ENCODE measurements at regions not wholly inside any gene's neighbourhood (a gene's known extent, or its start where the extent isn't known, plus 50 kb on each side); places are given as distances from the start of the nearest gene placed in this dataset.

DNA sequence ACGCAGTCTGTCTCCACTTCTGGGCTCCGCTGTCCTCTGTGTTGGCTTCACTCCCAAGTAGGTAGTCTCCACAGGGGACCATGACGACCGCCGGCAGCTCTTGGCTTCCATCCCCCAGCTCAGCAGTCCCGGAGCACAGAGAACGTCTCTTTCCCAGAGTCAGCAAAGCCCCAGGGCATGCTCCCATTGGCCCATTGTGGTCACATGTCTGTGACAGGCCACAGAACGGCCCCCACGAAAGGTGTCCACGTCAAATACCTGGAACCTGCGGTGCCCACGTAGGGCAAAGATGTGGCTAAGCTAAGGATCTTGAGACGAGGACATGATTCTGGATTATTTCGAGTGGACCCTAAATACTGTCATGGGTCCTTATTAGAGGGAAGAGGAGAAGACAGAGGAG is 438.4 kb upstream of the SULF2 start:
- DNase-seq (ENCODE audit: low read depth in 1 of 2, low spot score in 1 of 2) = no peak
- Histone ChIP-seq H3K27ac (no peak overlapping the region), H3K36me3 (no peaks in the 10 kb centered on the region), H3K4me1 (ENCODE audit: low read depth) (no peaks in the 10 kb centered on the region), H3K27me3 (no peaks in the 10 kb centered on the region), H3K4me3 (no peak overlapping the region), H3K9me3 (ENCODE audit: low read depth) (no peaks in the 10 kb centered on the region)
- TF ChIP-seq, protein P1, sequence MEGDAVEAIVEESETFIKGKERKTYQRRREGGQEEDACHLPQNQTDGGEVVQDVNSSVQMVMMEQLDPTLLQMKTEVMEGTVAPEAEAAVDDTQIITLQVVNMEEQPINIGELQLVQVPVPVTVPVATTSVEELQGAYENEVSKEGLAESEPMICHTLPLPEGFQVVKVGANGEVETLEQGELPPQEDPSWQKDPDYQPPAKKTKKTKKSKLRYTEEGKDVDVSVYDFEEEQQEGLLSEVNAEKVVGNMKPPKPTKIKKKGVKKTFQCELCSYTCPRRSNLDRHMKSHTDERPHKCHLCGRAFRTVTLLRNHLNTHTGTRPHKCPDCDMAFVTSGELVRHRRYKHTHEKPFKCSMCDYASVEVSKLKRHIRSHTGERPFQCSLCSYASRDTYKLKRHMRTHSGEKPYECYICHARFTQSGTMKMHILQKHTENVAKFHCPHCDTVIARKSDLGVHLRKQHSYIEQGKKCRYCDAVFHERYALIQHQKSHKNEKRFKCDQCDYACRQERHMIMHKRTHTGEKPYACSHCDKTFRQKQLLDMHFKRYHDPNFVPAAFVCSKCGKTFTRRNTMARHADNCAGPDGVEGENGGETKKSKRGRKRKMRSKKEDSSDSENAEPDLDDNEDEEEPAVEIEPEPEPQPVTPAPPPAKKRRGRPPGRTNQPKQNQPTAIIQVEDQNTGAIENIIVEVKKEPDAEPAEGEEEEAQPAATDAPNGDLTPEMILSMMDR (IDR thresholded peaks at IDR 0.05; ENCODE audit: low read depth, low read length) = no peak

DNA sequence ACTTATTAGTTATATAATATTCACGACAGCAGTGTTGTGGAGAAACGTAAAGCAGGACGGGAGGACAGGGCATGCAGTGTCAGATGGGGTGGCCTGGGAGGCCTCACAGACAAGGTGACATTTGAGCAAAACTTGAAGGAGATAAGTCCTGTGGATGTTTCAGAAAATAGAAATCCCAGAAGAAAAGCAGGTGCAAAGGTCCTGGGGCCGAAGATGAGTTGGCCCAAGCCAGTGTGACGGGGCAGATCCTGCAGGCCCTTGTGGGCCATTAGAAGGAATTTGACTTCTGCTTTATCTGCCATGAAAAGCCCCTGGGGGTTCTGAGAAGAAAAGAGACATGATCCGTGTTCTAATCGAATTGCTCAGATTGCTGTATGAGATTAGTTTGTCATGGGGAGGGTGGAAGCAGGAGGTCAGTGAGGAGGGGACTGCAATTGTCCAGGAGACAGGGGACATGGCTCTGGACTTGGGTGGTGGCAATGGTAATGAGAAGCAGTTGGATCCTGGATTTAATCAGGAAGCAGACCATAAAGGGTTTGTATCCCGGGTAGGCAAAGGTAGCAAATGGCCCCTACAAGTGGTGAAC is 437.4 kb upstream of the SULF2 start:
- no peak for DNase-seq (ENCODE audit: low read depth in 1 of 2, low spot score in 1 of 2)
- no peak overlapping the region for H3K27ac ChIP-seq
- H3K4me1 ChIP-seq (ENCODE audit: low read depth) = no peaks in the 10 kb centered on the region
- no peaks in the 10 kb centered on the region for H3K36me3 ChIP-seq
- H3K4me3 ChIP-seq = no peak overlapping the region
- H3K27me3 ChIP-seq = no peaks in the 10 kb centered on the region
- no peaks in the 10 kb centered on the region for H3K9me3 ChIP-seq (ENCODE audit: low read depth)
- TF ChIP-seq, protein P1 (IDR thresholded peaks at IDR 0.05; ENCODE audit: low read depth, low read length) = no peak

DNA sequence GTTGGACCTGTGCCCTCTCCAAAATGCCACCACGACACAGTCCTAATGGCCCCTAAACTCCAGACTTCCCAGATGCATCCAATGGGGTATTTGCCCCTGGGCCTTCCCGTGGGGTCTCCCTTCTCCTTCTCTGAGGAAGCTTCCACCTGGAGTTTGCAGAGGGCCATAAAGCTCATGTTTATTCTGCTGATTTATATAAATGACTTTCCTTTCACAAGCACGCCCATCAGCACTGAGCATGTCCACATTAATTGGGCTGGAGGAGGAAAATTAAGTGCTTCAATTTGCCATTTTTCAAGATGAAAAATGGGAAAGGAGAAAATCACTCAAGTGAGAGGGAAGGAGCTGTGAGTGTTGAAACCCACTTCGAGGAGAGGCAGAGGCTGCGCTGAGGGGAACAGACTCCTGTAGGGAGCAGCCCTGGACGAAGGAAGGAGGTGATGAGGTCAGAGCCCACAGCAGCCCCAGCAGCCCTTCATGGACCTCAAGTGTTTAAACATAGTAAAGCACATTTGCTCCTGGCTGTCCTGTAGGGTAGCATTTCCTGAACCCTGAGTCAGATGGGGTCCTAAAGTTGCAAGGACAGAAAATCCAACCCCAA is 434.9 kb upstream of the SULF2 start:
- no peak overlapping the region for H3K27ac ChIP-seq
- TF ChIP-seq, protein P1 (IDR thresholded peaks at IDR 0.05; ENCODE audit: low read depth, low read length) = no peak
- no peak for DNase-seq (ENCODE audit: low read depth in 1 of 2, low spot score in 1 of 2)
- no peaks in the 10 kb centered on the region for H3K27me3 ChIP-seq
- H3K9me3 ChIP-seq (ENCODE audit: low read depth) = no peaks in the 10 kb centered on the region
- H3K4me1 ChIP-seq (ENCODE audit: low read depth) = no peaks in the 10 kb centered on the region
- H3K4me3 ChIP-seq = no peak overlapping the region
- H3K36me3 ChIP-seq = no peaks in the 10 kb centered on the region

- Histone ChIP-seq H3K27ac (no peak overlapping the region), H3K4me3 (no peak overlapping the region), H3K36me3 (no peaks in the 10 kb centered on the region), H3K4me1 (ENCODE audit: low read depth) (no peaks in the 10 kb centered on the region), H3K27me3 (no peaks in the 10 kb centered on the region), H3K9me3 (ENCODE audit: low read depth) (no peaks in the 10 kb centered on the region)
- DNase-seq (ENCODE audit: low read depth in 1 of 2, low spot score in 1 of 2) = no peak
- TF ChIP-seq, protein P1 (IDR thresholded peaks at IDR 0.05; ENCODE audit: low read depth, low read length) = no peak
Measured at GRCh38 chr20:48219306-48219705, 434.0 kb upstream of the SULF2 start.

DNA sequence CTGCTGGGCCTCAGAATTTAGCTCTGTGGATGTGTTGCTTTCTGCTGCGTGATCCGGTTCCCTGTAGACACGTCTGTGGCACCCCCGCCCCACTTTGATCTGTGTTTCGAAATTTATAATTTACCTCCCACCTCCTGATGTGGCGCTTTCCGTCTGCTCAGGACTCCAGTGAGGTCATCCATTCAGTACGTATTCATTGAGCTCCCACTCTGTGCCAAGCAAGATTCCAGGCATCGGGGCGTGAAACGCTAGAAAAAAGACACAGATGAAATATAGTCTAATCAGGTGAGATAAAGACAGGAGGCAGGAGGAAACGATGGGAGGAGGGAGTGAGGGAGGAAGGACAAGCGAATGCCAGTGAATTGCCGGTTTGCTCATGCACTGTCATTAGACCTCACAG is 431.9 kb upstream of the SULF2 start:
- Histone ChIP-seq H3K27me3 (no peaks in the 10 kb centered on the region), H3K9me3 (ENCODE audit: low read depth) (no peaks in the 10 kb centered on the region), H3K4me1 (ENCODE audit: low read depth) (no peaks in the 10 kb centered on the region), H3K27ac (no peak overlapping the region), H3K4me3 (no peak overlapping the region), H3K36me3 (no peaks in the 10 kb centered on the region)
- TF ChIP-seq, protein P1 (IDR thresholded peaks at IDR 0.05; ENCODE audit: low read depth, low read length) = no peak
- peak in 1 of 2 donors; percentile 21 for DNase-seq (ENCODE audit: low read depth in 1 of 2, low spot score in 1 of 2)
